Tibial nerve (tissue), 3 donors: ENCODE measurements at regions not wholly inside any gene's neighbourhood (a gene's known extent, or its start where the extent isn't known, plus 50 kb on each side); places are given as distances from the start of the nearest gene placed in this dataset.

Experiments
- CTCF ChIP-seq, 5 experiments: fragments of 200-600 bp in 3 of 5; fragments of 450-650 bp in 2 of 5; sonication (generic) in 3 of 5; IDR thresholded peaks; one replicate each; pipeline ENCODE4 v1.5.1; 2016 to 2019; ENCODE audit warnings: antibody characterized with exemption in 5 of 5, mild to moderate bottlenecking in 3 of 5, moderate library complexity in 2 of 5
- POLR2A ChIP-seq, 2 donors: fragments of 450-650 bp; IDR thresholded peaks; one replicate each; pipeline ENCODE4 v1.6.1; 2017; ENCODE audit warnings: antibody characterized with exemption in 2 of 2, mild to moderate bottlenecking in 2 of 2, moderate library complexity in 2 of 2

GRCh38 chr1:218982482-218982881 lies 191.2 kb upstream of the LYPLAL1 start:
- TF ChIP-seq CTCF (IDR thresholded peaks at IDR 0.05) (no peak), POLR2A (IDR thresholded peaks at IDR 0.05) (no peak)
